ENCODE measurements at regions not wholly inside any gene's neighbourhood (a gene's known extent, or its start where the extent isn't known, plus 50 kb on each side); places are given as distances from the start of the nearest gene placed in this dataset.

- H3K27ac ChIP-seq (ENCODE audit: insufficient read depth, low read length), result no peak overlapping the region
- H3K36me3 ChIP-seq (ENCODE audit: control insufficient read depth, insufficient read depth, low read length), result no peaks in the 10 kb centered on the region
- no TSS peak for BruUV-seq (replicated peaks)
- no peak overlapping the region for H4K8ac ChIP-seq (ENCODE audit: low read depth in 2 of 2, low read length in 2 of 2)
- dilution Hi-C loops (cut with HindIII; ENCODE audit: low sequenced_read_pairs, unreplicated experiment), result no loop called here
- no peak overlapping the region for H3K23ac ChIP-seq (ENCODE audit: low read depth, low read length)
- H3K56ac ChIP-seq (ENCODE audit: extremely low read depth, insufficient read depth, low read length), result no peak overlapping the region
- no peak overlapping the region for H2AFZ ChIP-seq (replicated peaks; ENCODE audit: low read length, poor library complexity)
- H2BK5ac ChIP-seq (ENCODE audit: low read depth, low read length, poor library complexity, severe bottlenecking), result no peak overlapping the region
- no peak overlapping the region for H2AK5ac ChIP-seq (ENCODE audit: low read depth, low read length)
- H4K5ac ChIP-seq (ENCODE audit: low read depth, low read length), result no peak overlapping the region
- DNase-seq (no peak), ATAC-seq (ENCODE audit: low read depth) (no peak)
- intact Hi-C loops (cut with micrococcal nuclease), result no loop called here
- no peak overlapping the region for H2BK120ac ChIP-seq (ENCODE audit: low read depth, low read length)
- H3K4ac ChIP-seq (ENCODE audit: low read depth, low read length), result no peak overlapping the region
- H3K79me1 ChIP-seq (ENCODE audit: low read depth in 1 of 2, low read length in 2 of 2), result no peaks in the 10 kb centered on the region
- H3K4me3 ChIP-seq (ENCODE audit: insufficient read depth, low read depth, low read length), result no peak overlapping the region
- POLR2A ChIA-PET (ENCODE audit: unreplicated experiment), result no interaction called here
- H3K4me1 ChIP-seq (ENCODE audit: control insufficient read depth, insufficient read depth, low read length), result no peaks in the 10 kb centered on the region
- TF ChIP-seq CEBPB (IDR thresholded peaks at IDR 0.05; ENCODE audit: low read depth, low read length) (peak; percentile 29; the same call in 1 of the 2 replicates), CTCF (conservative IDR thresholded peaks at IDR 0.05; ENCODE audit: low read depth, low read length) (no peak)
- no peaks in the 10 kb centered on the region for H3K9me3 ChIP-seq (ENCODE audit: control insufficient read depth, insufficient read depth, low read length)
- no peak overlapping the region for H3K9ac ChIP-seq (ENCODE audit: low read depth, low read length)
- H3K9me1 ChIP-seq (ENCODE audit: insufficient read depth, low read length), result no peaks in the 10 kb centered on the region
- H2AK9ac ChIP-seq (replicated peaks; ENCODE audit: low read depth, low read length, poor library complexity), result no peak overlapping the region
- H3K4me2 ChIP-seq (ENCODE audit: low read depth, low read length), result no peak overlapping the region
- no peak overlapping the region for H4K91ac ChIP-seq (ENCODE audit: insufficient read depth, low read depth, low read length)
- no peak overlapping the region for H2BK15ac ChIP-seq (ENCODE audit: low read depth, low read length)
- no CpG with 5 or more reads among the region's 1 CpG for WGBS, 2 experiments (ENCODE audit: extremely low coverage in 2 of 2, insufficient read length in 1 of 2)
- CTCF ChIA-PET, result no interaction called here
- H2BK20ac ChIP-seq (ENCODE audit: low read depth, low read length), result no peak overlapping the region
- H3K14ac ChIP-seq (replicated peaks; ENCODE audit: low read depth, low read length), result no peak overlapping the region
- no peaks in the 10 kb centered on the region for H3K27me3 ChIP-seq (ENCODE audit: control insufficient read depth, insufficient read depth, low read length)
- H4K20me1 ChIP-seq (ENCODE audit: insufficient read depth, low read length), result no peaks in the 10 kb centered on the region
- in situ Hi-C loops (cut with MboI; ENCODE audit: low sequenced_read_pairs), result no loop called here
- H3K18ac ChIP-seq (ENCODE audit: low read depth, low read length), result no peak overlapping the region
Measured at GRCh38 chrX:80331285-80331684, 89.0 kb upstream of the TENT5D start.
